ENCODE measurements at regions not wholly inside any gene's neighbourhood (a gene's known extent, or its start where the extent isn't known, plus 50 kb on each side); places are given as distances from the start of the nearest gene placed in this dataset.
A peak's percentile ranks its signal among the peaks of the same experiment; 100 is the strongest.

- no peak for DNase-seq
- peaks cover 23% of the 10 kb centered on the region for H3K36me3 Mint-ChIP-seq
- peaks cover 4% of the 10 kb centered on the region for H3K9me3 Mint-ChIP-seq
- H3K4me3 Mint-ChIP-seq, result peak overlapping the region; percentile 67
- no peaks in the 10 kb centered on the region for H3K27me3 Mint-ChIP-seq
- peaks cover 94% of the 10 kb centered on the region for H3K4me1 Mint-ChIP-seq
- CTCF ChIA-PET, result interaction anchor here (0.7 to 7.0 kb wide), 9 partner anchors 9 to 204 kb away, joined by 3 to 70 read pairs (median 7); partner anchors contain the start of gene ARL4C
- H3K27ac Mint-ChIP-seq, result peak overlapping the region; percentile 99
These were observed 204.0 kb downstream of the ARL4C start for GRCh38 chr2:234292962-234293243.

GRCh38 chr2:234292205-234292961 is 204.5 kb downstream of the ARL4C start:
- Mint-ChIP-seq H3K4me3 (peak overlapping the region; percentile 67), H3K27ac (peak overlapping the region; percentile 99), H3K27me3 (no peaks in the 10 kb centered on the region), H3K9me3 (peaks cover 4% of the 10 kb centered on the region), H3K36me3 (peaks cover 24% of the 10 kb centered on the region), H3K4me1 (peaks cover 96% of the 10 kb centered on the region)
- CTCF ChIA-PET, result interaction anchor here (0.7 to 7.0 kb wide), 15 partner anchors 10 to 204 kb away, joined by 3 to 70 read pairs (median 4); partner anchors contain the start of gene ARL4C
- peak; percentile 81 for DNase-seq

DNA sequence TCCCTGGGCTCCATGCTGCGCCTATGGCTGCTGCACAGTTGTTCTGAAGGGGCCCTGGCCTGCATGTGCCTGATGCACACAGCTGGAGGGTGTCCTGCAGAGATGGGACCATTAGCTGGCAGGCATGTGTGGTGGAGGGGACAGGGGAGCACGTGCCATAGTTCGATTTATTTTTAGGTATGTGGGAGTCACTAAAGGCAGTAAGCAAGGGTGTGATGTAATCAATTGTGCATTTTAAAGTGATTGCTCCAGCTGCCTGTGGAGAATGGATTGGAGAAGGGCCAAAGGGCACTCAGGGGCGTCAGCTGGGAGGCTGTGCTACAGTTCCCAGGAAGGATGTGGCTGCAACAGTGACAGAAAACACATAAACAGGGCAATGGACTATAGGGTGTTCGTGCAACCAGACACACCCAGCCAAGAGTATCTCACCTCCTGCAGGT is 205.1 kb downstream of the ARL4C start:
- DNase-seq, result peak; percentile 76
- CTCF ChIA-PET, result interaction anchor here (0.7 to 7.0 kb wide), 18 partner anchors 8 to 205 kb away, joined by 3 to 70 read pairs (median 4); partner anchors contain the start of gene ARL4C
- Mint-ChIP-seq H3K9me3 (peaks cover 4% of the 10 kb centered on the region), H3K36me3 (peaks cover 22% of the 10 kb centered on the region), H3K4me3 (peak overlapping the region; percentile 67), H3K27me3 (no peaks in the 10 kb centered on the region), H3K4me1 (peaks cover 95% of the 10 kb centered on the region), H3K27ac (peak overlapping the region; percentile 99)

- no peaks in the 10 kb centered on the region for H3K9me3 Mint-ChIP-seq
- CTCF ChIA-PET, result interaction anchor here (0.8 to 7.0 kb wide), 23 partner anchors 10 to 254 kb away, joined by 3 to 70 read pairs (median 5); partner anchors contain the start of gene ARL4C
- H3K4me1 Mint-ChIP-seq, result peaks cover 92% of the 10 kb centered on the region
- peaks cover 25% of the 10 kb centered on the region for H3K36me3 Mint-ChIP-seq
- peak; percentile 89 for DNase-seq
- peak overlapping the region; percentile 99 for H3K27ac Mint-ChIP-seq
- peak overlapping the region; percentile 67 for H3K4me3 Mint-ChIP-seq
- H3K27me3 Mint-ChIP-seq, result no peaks in the 10 kb centered on the region
These were observed 206.2 kb downstream of the ARL4C start for GRCh38 chr2:234290671-234291070.

DNA sequence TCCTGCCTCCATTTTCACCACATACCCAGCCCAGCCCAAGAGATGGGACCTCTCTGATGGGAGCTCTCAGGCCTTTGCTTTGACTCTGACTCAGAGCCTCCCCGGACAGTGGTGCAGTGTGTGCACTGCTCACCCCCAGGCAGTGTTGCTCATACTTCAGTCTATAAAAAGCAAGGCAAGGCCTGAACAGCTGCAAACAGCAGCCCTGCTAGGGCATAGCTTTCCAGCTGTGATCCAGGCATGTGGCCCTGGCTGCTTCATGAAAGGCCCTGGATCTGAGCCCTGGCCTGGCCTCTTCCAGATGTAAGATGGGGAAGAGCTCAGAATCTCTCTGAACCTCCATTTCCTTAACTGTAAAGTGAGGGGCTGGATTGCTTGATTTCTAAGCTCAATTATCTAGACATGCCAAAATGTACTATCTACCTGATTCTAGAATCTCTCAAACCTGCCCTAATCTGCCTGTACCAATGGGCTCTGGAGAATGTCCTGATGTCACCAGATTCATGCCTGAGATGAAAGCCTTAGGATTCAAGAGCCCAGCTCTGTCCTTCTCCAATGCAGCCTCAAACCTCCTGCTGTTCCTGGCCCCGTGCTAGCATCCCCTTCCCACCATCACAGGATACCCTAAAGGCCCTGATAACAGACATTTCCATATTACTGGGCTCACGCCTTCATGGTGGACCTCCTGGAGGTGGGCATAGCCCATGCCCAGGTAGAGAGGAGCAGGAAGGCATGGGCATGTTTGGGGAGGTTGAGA is 206.9 kb downstream of the ARL4C start:
- Mint-ChIP-seq H3K27me3 (no peaks in the 10 kb centered on the region), H3K36me3 (peaks cover 23% of the 10 kb centered on the region), H3K27ac (peak overlapping the region; percentile 99), H3K4me1 (peaks cover 87% of the 10 kb centered on the region), H3K4me3 (peak overlapping the region; percentile 67), H3K9me3 (no peaks in the 10 kb centered on the region)
- CTCF ChIA-PET, result interaction anchor here (0.9 to 7.0 kb wide), 25 partner anchors 9 to 254 kb away, joined by 3 to 70 read pairs (median 8); partner anchors contain the start of gene ARL4C
- peak; percentile 53 for DNase-seq

GRCh38 chr2:234288974-234289455 is 207.9 kb downstream of the ARL4C start:
- peak; percentile 82 for DNase-seq
- Mint-ChIP-seq H3K27me3 (no peaks in the 10 kb centered on the region), H3K9me3 (peaks cover 3% of the 10 kb centered on the region), H3K27ac (peak overlapping the region; percentile 99), H3K4me3 (peak overlapping the region; percentile 57), H3K36me3 (peaks cover 28% of the 10 kb centered on the region), H3K4me1 (peaks cover 87% of the 10 kb centered on the region)
- CTCF ChIA-PET, result interaction anchor here (0.7 to 7.0 kb wide), 29 partner anchors 8 to 431 kb away, joined by 3 to 70 read pairs (median 6); partner anchors contain the start of gene ARL4C

GRCh38 chr2:234287650-234288049 is 209.2 kb downstream of the ARL4C start:
- CTCF ChIA-PET, result interaction anchor here (1.2 to 7.0 kb wide), 6 partner anchors 27 to 209 kb away, joined by 4 to 70 read pairs (median 8); partner anchors contain the start of gene ARL4C
- no peaks in the 10 kb centered on the region for H3K27me3 Mint-ChIP-seq
- H3K9me3 Mint-ChIP-seq, result peaks cover 10% of the 10 kb centered on the region
- H3K4me3 Mint-ChIP-seq, result no peak overlapping the region
- peaks cover 79% of the 10 kb centered on the region for H3K4me1 Mint-ChIP-seq
- DNase-seq, result no peak
- H3K27ac Mint-ChIP-seq, result peak overlapping the region; percentile 99
- H3K36me3 Mint-ChIP-seq, result peaks cover 32% of the 10 kb centered on the region

DNA sequence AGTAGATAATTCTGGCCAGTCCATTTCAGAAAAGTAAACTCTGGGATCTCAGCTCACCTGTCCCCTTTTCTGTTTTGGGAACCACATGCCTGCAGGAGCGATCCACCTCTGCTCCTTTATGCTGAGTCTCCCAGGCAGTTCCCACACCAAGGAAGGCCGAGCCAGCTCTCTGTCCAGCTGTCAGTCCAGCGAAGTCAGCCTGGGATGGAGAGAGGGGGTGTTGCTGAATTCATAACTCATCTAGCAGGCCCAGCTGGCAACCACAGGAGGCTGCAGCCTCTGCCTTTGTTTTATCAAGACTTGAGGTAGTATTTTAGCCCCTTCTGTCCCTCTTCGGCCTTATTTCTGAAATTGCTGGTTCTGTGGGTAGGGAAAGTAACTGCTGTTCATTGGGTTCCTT is 209.9 kb downstream of the ARL4C start:
- H3K36me3 Mint-ChIP-seq, result peaks cover 35% of the 10 kb centered on the region
- H3K9me3 Mint-ChIP-seq, result peaks cover 13% of the 10 kb centered on the region
- CTCF ChIA-PET, result interaction anchor here (1.8 kb wide), 1 partner anchor 152 kb away, joined by 4 read pairs; no protein-coding TSS in a partner anchor
- peak overlapping the region; percentile 11 for H3K27ac Mint-ChIP-seq
- no peak for DNase-seq
- no peak overlapping the region for H3K4me3 Mint-ChIP-seq
- H3K4me1 Mint-ChIP-seq, result peaks cover 78% of the 10 kb centered on the region
- H3K27me3 Mint-ChIP-seq, result no peaks in the 10 kb centered on the region

GRCh38 chr2:234286118-234286598 is 210.7 kb downstream of the ARL4C start:
- no peak overlapping the region for H3K4me3 Mint-ChIP-seq

GRCh38 chr2:234285541-234285940 is 211.3 kb downstream of the ARL4C start:
- peak overlapping the region; percentile 45 for H3K27ac Mint-ChIP-seq
- H3K4me3 Mint-ChIP-seq, result no peak overlapping the region
- H3K36me3 Mint-ChIP-seq, result peaks cover 44% of the 10 kb centered on the region
- no peak for DNase-seq
- H3K9me3 Mint-ChIP-seq, result peaks cover 21% of the 10 kb centered on the region
- H3K27me3 Mint-ChIP-seq, result no peaks in the 10 kb centered on the region
- CTCF ChIA-PET, result interaction anchor here (0.8 to 1.8 kb wide), 2 partner anchors 149 to 150 kb away, joined by 4 read pairs; no protein-coding TSS in a partner anchor
- H3K4me1 Mint-ChIP-seq, result peaks cover 72% of the 10 kb centered on the region

More at GRCh38 chr2:234286118-234286598, 210.7 kb downstream of the ARL4C start:
- no peak overlapping the region for H3K27ac Mint-ChIP-seq
- CTCF ChIA-PET, result interaction anchor here (0.8 to 1.8 kb wide), 2 partner anchors 149 to 151 kb away, joined by 4 read pairs; no protein-coding TSS in a partner anchor
- H3K4me1 Mint-ChIP-seq, result peaks cover 72% of the 10 kb centered on the region
- H3K9me3 Mint-ChIP-seq, result peaks cover 15% of the 10 kb centered on the region
- H3K27me3 Mint-ChIP-seq, result no peaks in the 10 kb centered on the region
- no peak for DNase-seq
- peaks cover 38% of the 10 kb centered on the region for H3K36me3 Mint-ChIP-seq

DNA sequence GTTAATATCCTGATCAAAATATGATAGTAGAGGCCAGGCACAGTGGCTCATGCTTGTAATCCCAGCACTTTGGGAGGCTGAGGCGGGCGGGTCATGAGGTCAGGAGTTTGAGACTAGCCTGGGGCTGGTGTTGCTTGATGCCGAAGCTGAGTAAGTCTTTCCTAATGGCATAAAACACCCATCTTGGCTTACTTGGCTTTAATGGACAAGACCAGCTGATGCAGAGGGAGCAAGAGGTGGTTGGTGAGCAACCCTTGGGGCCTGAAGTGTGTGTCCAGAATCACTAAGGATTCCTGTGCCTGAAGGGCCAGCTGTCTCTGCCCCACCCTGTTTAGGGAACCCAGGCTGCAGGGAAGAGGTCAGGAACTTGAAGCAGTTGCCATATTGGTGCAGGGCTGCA is 217.2 kb downstream of the ARL4C start:
- no peaks in the 10 kb centered on the region for H3K27me3 Mint-ChIP-seq
- peaks cover 55% of the 10 kb centered on the region for H3K36me3 Mint-ChIP-seq
- peaks cover 69% of the 10 kb centered on the region for H3K4me1 Mint-ChIP-seq
- DNase-seq, result no peak
- peak overlapping the region; percentile 91 for H3K27ac Mint-ChIP-seq
- peaks cover 45% of the 10 kb centered on the region for H3K9me3 Mint-ChIP-seq
- CTCF ChIA-PET, result interaction anchor here (0.7 to 2.7 kb wide), 5 partner anchors 10 to 213 kb away, joined by 3 to 21 read pairs (median 3); no protein-coding TSS in a partner anchor
- H3K4me3 Mint-ChIP-seq, result no peak overlapping the region

GRCh38 chr2:234278556-234279255 is 218.2 kb downstream of the ARL4C start:
- peaks cover 72% of the 10 kb centered on the region for H3K4me1 Mint-ChIP-seq

GRCh38 chr2:234275515-234275914 is 221.4 kb downstream of the ARL4C start:
- peaks cover 43% of the 10 kb centered on the region for H3K36me3 Mint-ChIP-seq
- DNase-seq, result no peak
- no peak overlapping the region for H3K27ac Mint-ChIP-seq
- CTCF ChIA-PET, result interaction anchor here (1.4 to 3.5 kb wide), 2 partner anchors 13 to 139 kb away, joined by 3 to 13 read pairs; no protein-coding TSS in a partner anchor
- no peaks in the 10 kb centered on the region for H3K27me3 Mint-ChIP-seq
- H3K4me3 Mint-ChIP-seq, result no peak overlapping the region
- peaks cover 79% of the 10 kb centered on the region for H3K4me1 Mint-ChIP-seq
- peaks cover 37% of the 10 kb centered on the region for H3K9me3 Mint-ChIP-seq

More at GRCh38 chr2:234278556-234279255, 218.2 kb downstream of the ARL4C start:
- Mint-ChIP-seq H3K27me3 (no peaks in the 10 kb centered on the region), H3K4me3 (no peak overlapping the region), H3K9me3 (peaks cover 49% of the 10 kb centered on the region), H3K27ac (peak overlapping the region; percentile 91), H3K36me3 (peaks cover 56% of the 10 kb centered on the region)
- DNase-seq, result peak; percentile 46
- CTCF ChIA-PET, result interaction anchor here (3.5 kb wide), 1 partner anchor 143 kb away, joined by 13 read pairs; no protein-coding TSS in a partner anchor

Data from activated naive CD4-positive, alpha-beta T cell treated with anti-CD3 and anti-CD28 coated beads, Interleukin-2, amount 10 ng/mL, durations not matched to agents 7 days and 5 days (primary cell).